GM19238 (cell line): ENCODE measurements at regions not wholly inside any gene's neighbourhood (a gene's known extent, or its start where the extent isn't known, plus 50 kb on each side); places are given as distances from the start of the nearest gene placed in this dataset.

ENCODE experiments used
- DNase-seq: peaks from one replicate; pipeline ENCODE4 v3.0.0; 2011; ENCODE audit warnings: low spot score; ENCODE audit not compliant: insufficient read length

- DNase-seq = no peak
Observed at GRCh38 chrX:21056622-21057021, 317.6 kb upstream of the CNKSR2 start.

DNA sequence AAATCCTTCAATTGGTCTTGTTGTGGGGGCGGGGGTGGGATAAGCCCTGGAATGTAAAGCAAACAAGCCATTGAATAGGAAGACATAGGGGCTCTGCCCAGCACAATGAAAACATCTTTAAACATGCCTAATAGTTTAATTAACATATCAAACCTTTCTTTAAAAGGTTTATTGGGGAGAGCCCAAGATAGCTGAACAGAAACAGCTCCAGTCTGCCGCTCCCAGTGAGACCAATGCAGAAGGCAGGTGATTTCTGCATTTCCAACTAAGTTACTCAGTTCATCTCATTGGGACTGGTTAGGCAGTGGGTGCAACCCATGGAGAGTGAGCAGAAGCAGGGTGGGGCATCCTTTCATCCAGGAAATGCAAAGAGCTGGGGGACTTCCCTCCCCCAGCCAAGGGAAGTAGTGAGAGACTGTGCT, 327.2 kb upstream of the CNKSR2 start:
- no peak for DNase-seq

DNA sequence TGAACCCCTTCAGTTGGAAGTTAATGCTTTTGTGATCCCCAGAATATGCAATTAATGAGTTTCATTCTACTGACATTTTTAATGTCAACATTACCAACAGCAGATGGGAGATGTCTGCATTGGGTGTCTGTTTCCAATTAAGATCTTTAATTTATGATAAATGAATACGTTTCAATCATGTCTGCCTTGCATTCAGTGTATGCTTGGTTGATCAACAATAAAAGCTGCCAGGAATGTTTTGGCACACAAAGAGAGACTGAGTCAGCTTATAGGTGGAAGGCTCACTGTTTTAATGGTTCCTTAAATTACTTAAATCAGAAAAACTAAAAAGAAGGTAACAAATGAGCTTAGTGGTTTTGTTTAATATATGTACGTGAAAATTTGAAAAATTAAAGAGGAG, 359.9 kb upstream of the CNKSR2 start:
- no peak for DNase-seq

DNA sequence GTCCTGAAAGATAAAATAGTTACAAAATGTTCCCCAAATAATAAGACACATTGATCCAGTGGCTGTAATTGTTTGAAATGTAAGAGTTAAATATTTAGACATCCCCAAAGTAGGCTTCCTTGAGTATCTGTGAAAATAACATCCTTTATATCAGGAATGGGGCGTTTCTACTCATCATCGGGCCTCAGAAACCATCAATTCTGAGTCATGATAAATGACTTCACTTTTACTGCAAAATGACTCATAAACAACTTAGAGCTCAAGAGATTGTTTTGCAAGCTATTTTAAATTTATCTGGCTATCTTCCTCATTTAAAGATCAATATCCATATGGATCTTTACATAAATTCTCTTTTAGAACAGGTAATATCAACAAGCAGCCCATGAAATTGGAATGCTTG, 369.4 kb upstream of the CNKSR2 start:
- DNase-seq = no peak

DNA sequence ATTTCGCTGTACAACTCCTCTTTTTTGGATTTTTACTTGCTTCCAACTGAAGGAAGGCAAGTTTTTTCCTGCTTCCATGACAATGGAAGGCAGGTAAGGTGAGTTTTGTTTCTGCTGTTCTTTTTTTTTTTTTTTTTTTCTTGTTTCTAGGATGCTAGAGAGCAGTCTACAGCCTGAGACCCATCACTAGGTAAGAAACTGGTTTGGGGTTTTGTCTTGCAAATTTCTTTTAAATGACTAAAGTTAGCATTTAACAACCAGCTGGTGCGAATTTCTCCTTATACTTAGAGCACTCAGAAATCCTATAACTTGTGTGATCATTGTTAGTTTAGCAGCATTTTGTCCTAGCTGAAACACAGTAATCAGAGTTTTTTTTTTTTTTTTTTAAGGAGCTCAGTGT, 378.4 kb upstream of the CNKSR2 start:
- no peak for DNase-seq

DNA sequence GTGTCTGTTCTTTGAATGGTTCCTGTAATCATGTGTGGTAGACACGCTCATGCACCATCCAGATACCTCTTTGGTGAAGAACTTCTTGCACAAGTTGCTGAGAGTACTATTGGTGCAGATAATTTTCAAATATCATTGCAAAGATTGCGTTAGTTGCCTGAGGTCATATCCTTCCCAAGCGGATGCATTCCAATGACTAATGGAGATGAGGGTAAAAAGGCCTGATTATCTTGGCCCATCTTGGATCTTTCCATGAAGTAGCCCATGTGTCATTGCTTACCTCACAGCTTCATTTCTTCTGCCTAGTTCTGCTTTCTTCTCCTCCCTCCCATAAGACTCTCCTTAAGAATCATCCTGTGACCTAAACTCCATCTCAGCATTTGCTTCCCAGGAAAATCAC, 384.9 kb upstream of the CNKSR2 start:
- DNase-seq = no peak

GRCh38 chrX:20988804-20989203, 385.4 kb upstream of the CNKSR2 start:
- no peak for DNase-seq

DNA sequence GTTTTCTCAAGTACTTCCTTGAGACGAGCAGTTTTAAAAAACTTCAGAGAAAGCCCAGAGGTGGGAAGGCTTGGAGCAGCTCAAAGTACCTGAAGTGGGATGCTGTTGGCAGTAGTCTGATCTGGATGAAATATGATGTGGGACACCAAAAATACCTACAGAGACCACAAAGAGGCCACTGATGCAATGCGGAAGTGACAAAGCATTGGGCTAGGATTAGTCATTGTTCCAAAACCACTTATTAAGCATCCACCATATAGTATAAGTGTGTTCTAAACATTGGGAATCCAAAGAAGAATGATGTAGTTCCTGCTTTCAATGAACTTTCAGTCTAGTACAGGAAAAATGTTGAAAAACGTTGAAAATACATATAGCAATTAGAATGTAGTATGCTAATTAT, 386.1 kb upstream of the CNKSR2 start:
- DNase-seq = no peak

- no peak for DNase-seq
Observed at GRCh38 chrX:20980426-20980825, 393.8 kb upstream of the CNKSR2 start.

- no peak for DNase-seq
Observed at GRCh38 chrX:20974326-20974725, 399.9 kb upstream of the CNKSR2 start.

DNA sequence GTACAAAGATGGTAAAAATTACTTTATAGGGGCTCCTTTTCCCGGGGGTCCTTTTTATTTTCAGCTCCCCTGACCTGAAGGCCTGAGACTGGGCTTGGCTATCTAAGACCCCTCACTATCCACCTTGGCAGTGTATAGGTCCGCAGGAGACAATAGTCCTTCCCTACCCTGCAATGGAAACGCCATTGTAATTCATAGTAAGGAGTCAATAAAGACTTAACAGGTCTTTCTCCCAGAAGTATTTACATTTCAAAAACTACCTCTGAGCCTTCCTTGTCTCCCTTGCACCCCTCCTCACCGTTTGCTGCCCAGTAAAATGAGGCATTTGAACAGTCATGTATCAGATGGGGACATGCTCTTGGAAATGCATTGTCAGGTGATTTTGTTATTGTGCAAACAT, 401.2 kb upstream of the CNKSR2 start:
- DNase-seq = no peak

DNA sequence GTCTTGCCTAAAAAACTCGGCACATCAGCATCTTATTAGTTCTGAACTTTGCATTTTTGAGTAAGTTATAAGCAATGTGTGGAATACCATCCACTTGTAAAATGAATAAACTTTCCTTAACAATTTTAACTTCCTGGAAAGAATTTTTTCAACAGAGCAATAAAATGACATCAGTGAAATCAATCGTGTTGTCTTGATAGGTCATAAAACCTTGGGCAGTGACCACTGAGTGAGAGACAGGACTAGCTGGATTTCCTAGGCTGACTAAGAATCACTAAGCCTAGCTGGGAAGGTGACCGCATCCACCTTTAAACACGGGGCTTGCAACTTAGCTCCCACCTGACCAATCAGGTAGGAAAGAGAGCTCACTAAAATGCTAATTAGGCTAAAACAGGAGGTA, 403.0 kb upstream of the CNKSR2 start:
- DNase-seq = no peak

DNA sequence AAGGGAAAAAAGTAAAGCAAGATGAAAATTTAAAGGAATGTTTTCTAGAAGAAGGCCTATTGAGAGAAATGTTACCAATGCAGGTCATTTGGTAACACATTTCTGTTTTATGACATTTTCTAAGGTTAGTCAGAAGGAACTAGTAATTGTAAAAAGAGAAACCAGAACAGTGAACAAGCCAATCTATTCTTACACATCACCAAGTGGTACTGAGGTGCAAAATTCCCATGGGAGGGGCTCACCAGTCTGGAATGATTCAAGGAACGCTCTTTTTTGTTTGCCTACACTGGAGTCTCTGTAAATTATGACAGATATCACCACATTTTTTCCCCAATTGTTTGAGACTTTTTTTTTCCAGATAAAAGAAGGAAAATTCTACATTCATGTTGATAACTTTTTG, 404.7 kb upstream of the CNKSR2 start:
- DNase-seq = no peak

DNA sequence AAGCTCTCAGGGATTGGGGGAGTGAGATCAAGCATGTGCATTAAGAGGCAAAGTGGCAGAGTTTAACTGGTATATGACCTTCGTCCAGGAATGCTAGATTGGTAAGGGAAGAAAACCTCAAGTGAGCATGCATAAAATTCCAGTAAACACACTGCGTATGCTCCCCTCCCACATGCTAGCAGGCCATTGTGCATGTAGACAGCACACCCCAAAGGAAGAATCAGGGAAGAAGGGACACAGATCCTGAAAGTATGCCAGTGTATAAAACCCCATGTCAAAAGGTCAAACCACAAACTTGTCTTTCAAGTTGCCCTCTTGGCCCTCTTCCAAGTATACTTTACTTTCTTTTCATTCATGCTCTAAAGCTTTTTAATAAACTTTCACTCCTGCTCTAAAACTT, 405.2 kb upstream of the CNKSR2 start:
- DNase-seq = no peak

DNA sequence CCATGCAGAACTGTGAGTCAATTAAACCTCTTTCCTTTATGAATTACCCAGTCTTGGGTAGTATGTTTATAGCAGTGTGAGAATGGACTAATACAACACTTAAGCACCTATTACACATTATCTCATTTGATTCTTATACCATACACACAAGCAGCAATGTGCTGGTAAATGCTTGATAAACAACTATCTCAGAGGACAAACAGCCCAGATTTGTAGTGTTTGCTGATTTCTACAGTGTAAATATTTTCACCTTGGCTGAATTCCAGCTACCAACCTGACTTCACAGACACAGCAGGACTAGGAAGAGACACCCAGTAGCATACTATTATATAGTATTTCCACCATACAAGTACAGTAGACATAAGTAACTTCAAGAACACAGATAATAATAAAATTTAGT, 406.5 kb upstream of the CNKSR2 start:
- DNase-seq = no peak

GRCh38 chrX:20965270-20966044, 408.8 kb upstream of the CNKSR2 start:
- DNase-seq = no peak

DNA sequence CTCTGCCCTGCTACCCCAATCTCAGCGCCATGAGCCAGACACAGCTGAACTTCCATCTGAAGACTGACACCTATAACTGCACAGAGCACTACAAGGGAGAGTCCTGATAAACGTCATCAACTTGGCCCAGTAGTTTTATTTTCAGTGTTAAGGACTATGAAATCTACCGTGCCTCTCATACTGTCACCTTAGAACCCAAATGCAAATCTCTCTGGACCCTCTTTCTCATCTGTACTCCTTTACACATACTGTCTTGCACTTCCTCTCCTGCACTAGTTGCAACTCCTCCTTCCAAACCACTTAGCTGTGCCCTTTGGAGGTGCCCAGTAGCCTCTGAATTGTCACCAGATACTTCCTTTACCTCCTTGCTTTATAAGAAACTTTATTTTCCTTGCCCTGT, 420.2 kb upstream of the CNKSR2 start:
- DNase-seq = no peak

DNA sequence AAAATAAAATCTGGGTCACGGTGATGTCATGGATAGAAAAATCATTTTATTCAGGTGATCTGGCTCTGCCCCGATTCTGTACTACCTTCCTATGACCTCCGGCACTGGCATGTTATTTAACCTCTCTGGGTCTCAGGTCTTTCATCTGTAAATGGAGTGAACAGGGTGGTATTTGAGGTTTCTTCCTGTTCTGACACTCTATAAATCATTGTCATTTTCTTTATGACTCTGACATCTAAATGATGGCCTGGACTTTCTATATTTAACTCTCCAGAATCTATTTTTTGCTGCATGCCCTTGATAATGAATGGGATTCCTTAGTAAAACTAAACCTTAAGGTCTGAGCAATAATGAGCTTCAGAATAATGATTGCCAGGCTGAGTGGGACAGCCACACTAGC, 422.0 kb upstream of the CNKSR2 start:
- no peak for DNase-seq

- no peak for DNase-seq
Observed at GRCh38 chrX:20951016-20951810, 423.0 kb upstream of the CNKSR2 start.

- DNase-seq = no peak
Observed at GRCh38 chrX:20947411-20947912, 426.8 kb upstream of the CNKSR2 start.

GRCh38 chrX:20913760-20914159, 460.5 kb upstream of the CNKSR2 start:
- no peak for DNase-seq

DNA sequence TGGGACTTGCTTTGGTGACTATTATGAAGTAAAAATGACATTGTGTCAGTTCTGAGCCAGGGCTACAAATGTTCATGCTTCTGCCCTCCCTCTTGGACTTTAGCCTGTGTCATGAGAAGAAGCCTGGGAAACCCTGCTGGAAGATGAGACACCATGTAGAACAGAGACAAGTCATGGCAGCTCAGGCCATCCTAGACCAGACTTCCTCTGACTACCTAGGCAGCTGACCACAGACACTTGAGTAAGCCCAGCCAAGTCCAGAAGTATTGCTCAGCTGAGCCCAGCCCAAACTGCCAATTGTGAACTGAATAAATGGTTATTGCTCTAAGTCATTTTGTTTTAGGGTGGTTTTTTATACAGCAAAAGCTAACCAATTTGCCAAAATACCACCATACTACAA, 467.6 kb upstream of the CNKSR2 start:
- no peak for DNase-seq

DNA sequence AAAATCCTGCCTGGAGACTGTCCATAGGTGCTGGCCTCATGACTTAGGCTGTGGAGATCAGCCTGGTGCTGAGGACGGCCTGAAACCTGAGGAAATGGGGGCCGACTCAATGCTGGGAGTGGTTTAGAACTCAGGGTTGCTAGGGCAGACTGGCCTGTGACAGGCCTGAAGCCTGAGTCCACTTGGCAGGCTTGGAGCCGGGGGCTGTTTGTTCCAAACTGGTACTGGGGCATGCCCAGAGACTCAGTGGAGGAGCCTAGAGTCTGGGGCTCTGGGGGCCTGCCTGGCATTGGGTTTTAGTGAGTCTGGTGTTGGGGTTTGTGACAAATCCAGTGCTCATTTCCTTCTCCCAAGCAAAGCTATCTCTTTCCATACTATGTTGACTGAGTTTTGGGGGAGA, 489.7 kb upstream of the CNKSR2 start:
- no peak for DNase-seq
